Thoracic aorta (tissue), 2 donors: ENCODE measurements at regions not wholly inside any gene's neighbourhood (a gene's known extent, or its start where the extent isn't known, plus 50 kb on each side); places are given as distances from the start of the nearest gene placed in this dataset.

ENCODE experiments used
- ATAC-seq: fragments of 150-250 bp; one replicate; pipeline ENCODE4 v1.8.0; 2017; ENCODE audit warnings: low read depth; ENCODE audit not compliant: insufficient number of reproducible peaks, low FRiP score
- DNase-seq: peaks from one replicate; pipeline ENCODE4 v3.0.0-alpha.2; 2020; ENCODE audit warnings: low spot score
- H3K27ac ChIP-seq, 2 donors: fragments of 200-600 bp; sonication (generic); 1 replicate in 1 of 2; 2 replicates in 1 of 2; pipeline ENCODE4 v1.5.1; 2016; ENCODE audit warnings: mild to moderate bottlenecking in 2 of 2, moderate library complexity in 2 of 2
- H3K27me3 ChIP-seq: fragments of 200-600 bp; sonication (generic); replicated peaks from 2 replicates; pipeline ENCODE4 v1.6.0; 2016; ENCODE audit warnings: mild to moderate bottlenecking; ENCODE audit not compliant: insufficient read depth
- H3K36me3 ChIP-seq: fragments of 200-600 bp; sonication (generic); one replicate; pipeline ENCODE4 v1.5.1; 2016
- H3K4me1 ChIP-seq, 2 donors: fragments of 200-600 bp; sonication (generic); 1 replicate in 1 of 2; 2 replicates in 1 of 2; pipeline versions ENCODE4 v1.5.1 to v1.6.0; 2016; ENCODE audit warnings: low read depth in 2 of 2, mild to moderate bottlenecking in 1 of 2; ENCODE audit not compliant: control insufficient read depth in 1 of 2
- H3K4me3 ChIP-seq: fragments of 200-600 bp; sonication (generic); 2 replicates; pipeline ENCODE4 v1.5.1; 2016; ENCODE audit warnings: mild to moderate bottlenecking
- H3K9me3 ChIP-seq: fragments of 200-600 bp; sonication (generic); 2 replicates; pipeline ENCODE4 v1.5.1; 2016
- TF ChIP-seq, protein P1 (sequence below): fragments of 200-600 bp; sonication (generic); IDR thresholded peaks from one replicate; pipeline ENCODE4 v1.5.1; 2019; ENCODE audit warnings: antibody characterized with exemption

DNA sequence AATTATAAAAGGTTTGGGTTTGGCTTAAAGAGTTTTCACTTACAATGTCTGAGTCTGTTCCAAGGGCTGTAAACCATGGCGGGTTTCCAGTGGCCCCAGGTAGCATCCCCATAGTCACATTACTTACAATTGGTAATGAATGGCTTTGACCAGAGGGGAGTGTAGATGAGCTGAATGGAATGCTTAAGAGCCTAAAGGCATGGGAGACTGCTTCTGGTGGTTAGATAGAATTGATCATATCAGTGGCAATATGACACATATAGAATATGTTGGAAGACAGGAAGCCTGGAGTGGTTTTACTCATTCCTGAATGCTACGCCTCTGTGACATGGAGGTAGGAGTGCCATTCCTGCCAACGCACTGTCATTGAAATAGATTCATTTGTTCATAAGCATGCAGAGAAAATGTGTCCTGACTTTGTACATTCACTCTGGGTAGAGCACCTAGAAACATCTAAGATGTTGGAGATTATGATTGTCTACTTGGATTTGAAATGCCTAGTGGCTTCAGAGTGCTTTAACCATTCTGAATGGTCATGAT is 183.3 kb downstream of the BLID start:
- no peaks in the 10 kb centered on the region for H3K9me3 ChIP-seq
- H3K4me3 ChIP-seq, result no peak overlapping the region
- no peaks in the 10 kb centered on the region for H3K27me3 ChIP-seq
- peaks cover 5 to 26% of the 10 kb centered on the region in 2 donors for H3K4me1 ChIP-seq
- H3K27ac ChIP-seq, result no peak overlapping the region
- ATAC-seq (no peak), DNase-seq (no peak)
- TF ChIP-seq, protein P1, sequence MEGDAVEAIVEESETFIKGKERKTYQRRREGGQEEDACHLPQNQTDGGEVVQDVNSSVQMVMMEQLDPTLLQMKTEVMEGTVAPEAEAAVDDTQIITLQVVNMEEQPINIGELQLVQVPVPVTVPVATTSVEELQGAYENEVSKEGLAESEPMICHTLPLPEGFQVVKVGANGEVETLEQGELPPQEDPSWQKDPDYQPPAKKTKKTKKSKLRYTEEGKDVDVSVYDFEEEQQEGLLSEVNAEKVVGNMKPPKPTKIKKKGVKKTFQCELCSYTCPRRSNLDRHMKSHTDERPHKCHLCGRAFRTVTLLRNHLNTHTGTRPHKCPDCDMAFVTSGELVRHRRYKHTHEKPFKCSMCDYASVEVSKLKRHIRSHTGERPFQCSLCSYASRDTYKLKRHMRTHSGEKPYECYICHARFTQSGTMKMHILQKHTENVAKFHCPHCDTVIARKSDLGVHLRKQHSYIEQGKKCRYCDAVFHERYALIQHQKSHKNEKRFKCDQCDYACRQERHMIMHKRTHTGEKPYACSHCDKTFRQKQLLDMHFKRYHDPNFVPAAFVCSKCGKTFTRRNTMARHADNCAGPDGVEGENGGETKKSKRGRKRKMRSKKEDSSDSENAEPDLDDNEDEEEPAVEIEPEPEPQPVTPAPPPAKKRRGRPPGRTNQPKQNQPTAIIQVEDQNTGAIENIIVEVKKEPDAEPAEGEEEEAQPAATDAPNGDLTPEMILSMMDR, result no peak
- no peaks in the 10 kb centered on the region for H3K36me3 ChIP-seq

DNA sequence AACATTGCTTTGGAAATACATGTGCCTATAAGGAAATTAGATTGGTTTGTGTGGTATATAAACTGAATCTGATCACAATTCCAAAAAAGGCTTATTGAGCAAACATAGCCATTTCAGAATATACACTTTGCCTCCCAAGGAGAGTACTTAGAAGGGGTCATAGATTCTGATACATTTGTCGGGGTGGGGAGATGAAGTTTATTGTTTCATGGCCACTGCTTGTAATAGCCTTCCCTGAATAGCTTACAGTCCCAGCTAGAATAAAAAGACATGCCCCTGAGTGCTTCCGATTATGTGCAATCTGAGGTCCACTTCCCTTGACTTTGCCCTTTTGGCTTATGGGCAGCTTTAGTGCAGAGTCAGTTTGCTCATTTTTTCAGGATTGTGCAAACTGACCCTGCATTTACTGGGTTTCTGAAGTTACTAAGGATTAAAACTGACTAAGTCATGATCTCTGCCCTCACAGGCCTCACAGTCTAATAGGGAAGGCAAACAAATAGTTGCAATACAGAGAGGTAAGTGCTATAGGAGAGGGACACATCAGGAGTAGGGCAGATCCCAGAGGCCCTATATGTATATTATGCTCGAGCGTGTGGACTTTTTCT is 184.2 kb downstream of the BLID start:
- Histone ChIP-seq H3K4me1 (peaks cover 5 to 25% of the 10 kb centered on the region in 2 donors), H3K9me3 (no peaks in the 10 kb centered on the region), H3K36me3 (no peaks in the 10 kb centered on the region), H3K27ac (no peak overlapping the region), H3K27me3 (no peaks in the 10 kb centered on the region), H3K4me3 (no peak overlapping the region)
- DNase-seq (no peak), ATAC-seq (no peak)
- TF ChIP-seq, protein P1, result no peak

DNA sequence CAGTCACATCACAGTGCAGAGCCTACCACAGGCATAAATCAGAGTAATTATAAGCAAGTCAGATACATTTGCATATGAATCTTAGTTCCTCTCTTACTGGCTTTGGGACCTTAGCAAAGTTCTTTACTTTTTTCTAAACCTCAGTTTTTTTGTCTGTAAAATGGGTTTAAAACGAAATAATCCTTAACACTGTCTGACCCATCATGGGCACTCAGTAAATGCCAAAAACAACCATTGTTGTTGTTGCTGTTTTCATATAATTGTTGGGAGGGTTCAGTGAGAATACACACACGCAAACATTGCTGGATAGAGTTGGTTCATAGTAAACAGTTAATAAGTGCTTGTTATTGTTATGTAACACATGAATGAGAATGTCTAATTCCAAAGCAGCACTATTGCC is 184.9 kb downstream of the BLID start:
- Histone ChIP-seq H3K4me3 (no peak overlapping the region), H3K27me3 (no peaks in the 10 kb centered on the region), H3K36me3 (no peaks in the 10 kb centered on the region), H3K4me1 (peaks cover 5 to 18% of the 10 kb centered on the region in 2 donors), H3K27ac (no peak overlapping the region), H3K9me3 (no peaks in the 10 kb centered on the region)
- ATAC-seq (no peak), DNase-seq (no peak)
- TF ChIP-seq, protein P1, result no peak

DNA sequence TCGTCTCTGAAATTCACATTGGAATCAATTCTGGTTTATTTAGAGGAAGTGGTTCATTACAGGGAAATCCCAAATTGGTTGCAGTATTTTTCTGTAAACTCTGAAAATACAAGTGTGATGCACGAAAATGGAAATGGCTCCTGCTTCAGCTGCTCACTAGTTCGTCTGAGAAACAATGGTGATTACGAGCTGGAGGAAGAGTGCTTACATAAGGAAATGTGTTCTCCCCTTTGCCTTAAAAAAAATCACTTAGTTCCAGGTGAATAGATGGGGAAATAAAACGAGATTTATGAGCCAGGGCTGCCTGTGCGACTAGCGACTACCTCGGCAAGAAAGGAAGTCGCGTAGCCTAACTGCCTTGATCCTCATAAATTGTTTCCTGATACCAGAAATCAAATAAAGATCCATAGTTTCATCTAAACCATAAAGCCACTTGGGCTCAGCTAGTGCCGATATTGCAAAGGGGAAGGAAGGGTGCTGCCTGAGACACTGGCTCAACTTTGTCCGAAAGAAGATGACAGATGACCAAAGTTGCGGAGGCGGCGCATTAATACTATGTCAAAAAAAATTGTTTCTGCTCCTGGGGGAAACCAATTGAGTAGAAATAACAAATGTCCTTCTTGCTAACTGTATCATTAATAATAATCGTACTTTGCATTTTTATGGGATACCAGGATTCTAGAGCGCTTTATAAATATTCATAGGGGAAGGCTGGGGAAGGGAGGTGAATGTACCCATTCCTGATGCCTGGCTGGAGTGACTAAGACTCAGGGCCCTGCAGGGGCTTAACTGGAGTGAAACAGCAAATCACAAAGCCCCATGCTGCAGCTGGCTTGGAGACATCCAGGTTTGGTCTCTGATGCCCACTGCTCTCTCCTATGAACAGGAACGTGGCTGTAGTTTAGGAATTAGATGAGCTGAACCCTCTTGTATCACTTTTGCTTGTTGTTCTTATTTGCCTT is 185.7 kb downstream of the BLID start:
- Histone ChIP-seq H3K27ac (peak overlapping the region; percentile 18 to 31), H3K9me3 (no peaks in the 10 kb centered on the region), H3K27me3 (no peaks in the 10 kb centered on the region), H3K4me3 (peak overlapping the region; percentile 74), H3K4me1 (peaks cover 5 to 17% of the 10 kb centered on the region in 2 donors), H3K36me3 (no peaks in the 10 kb centered on the region)
- ATAC-seq, result no peak
- DNase-seq, result no peak
- TF ChIP-seq, protein P1, result no peak

DNA sequence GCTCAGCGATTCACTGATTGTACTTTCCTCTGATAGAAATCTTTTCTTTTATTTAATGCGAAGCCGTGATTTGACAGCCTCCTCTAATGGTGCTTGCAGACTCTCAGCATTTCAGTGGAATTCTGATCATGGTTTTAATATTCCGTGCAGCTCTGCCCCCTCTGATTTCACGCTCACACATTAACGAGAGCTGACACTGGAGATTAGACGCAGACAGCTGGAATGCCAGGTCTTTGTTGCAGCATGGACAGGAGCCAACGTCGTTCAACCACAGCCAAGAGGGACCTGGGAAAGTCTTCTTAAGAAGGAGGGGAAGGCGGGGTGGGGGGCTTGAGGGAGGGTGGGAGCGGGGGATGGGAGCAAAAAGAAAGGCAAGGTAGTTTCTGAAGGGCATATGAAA is 186.4 kb downstream of the BLID start:
- Histone ChIP-seq H3K27ac (no peak overlapping the region), H3K36me3 (no peaks in the 10 kb centered on the region), H3K4me1 (peaks cover 5 to 17% of the 10 kb centered on the region in 2 donors), H3K27me3 (no peaks in the 10 kb centered on the region), H3K4me3 (peak overlapping the region; percentile 74), H3K9me3 (no peaks in the 10 kb centered on the region)
- TF ChIP-seq, protein P1, result no peak
- DNase-seq (no peak), ATAC-seq (no peak)
